ENCODE measurements at regions not wholly inside any gene's neighbourhood (a gene's known extent, or its start where the extent isn't known, plus 50 kb on each side); places are given as distances from the start of the nearest gene placed in this dataset.

GRCh38 chr5:153147891-153148623, 342.4 kb upstream of the GRIA1 start:
- ChIA-PET POLR2A (no interaction called here), CTCF (interaction anchor here (1.2 to 5.4 kb wide), 15 partner anchors 9 to 817 kb away, joined by 3 to 40 read pairs (median 5); no protein-coding TSS in a partner anchor)
- H3K4me3 ChIP-seq (ENCODE audit: low read depth, low read length): no peak overlapping the region
- no peak for DNase-seq (ENCODE audit: low read depth, low spot score)
- TF ChIP-seq CTCF (IDR thresholded peaks at IDR 0.05; ENCODE audit: insufficient read depth, low read length, missing control alignments): peak; percentile 52

GRCh38 chr5:153148624-153148976, 341.9 kb upstream of the GRIA1 start:
- ChIA-PET CTCF (interaction anchor here (1.2 to 5.4 kb wide), 14 partner anchors 8 to 816 kb away, joined by 3 to 40 read pairs (median 5); no protein-coding TSS in a partner anchor), POLR2A (no interaction called here)
- TF ChIP-seq CTCF (IDR thresholded peaks at IDR 0.05; ENCODE audit: insufficient read depth, low read length, missing control alignments): no peak
- DNase-seq (ENCODE audit: low read depth, low spot score): no peak
- H3K4me3 ChIP-seq (ENCODE audit: low read depth, low read length): no peak overlapping the region

GRCh38 chr5:153151558-153151957, 338.9 kb upstream of the GRIA1 start:
- no peak for DNase-seq (ENCODE audit: low read depth, low spot score)
- POLR2A ChIA-PET: no interaction called here
- CTCF ChIA-PET: interaction anchor here (0.7 to 5.4 kb wide), 4 partner anchors 8 to 824 kb away, joined by 3 to 40 read pairs (median 4); no protein-coding TSS in a partner anchor
- TF ChIP-seq CTCF (IDR thresholded peaks at IDR 0.05; ENCODE audit: insufficient read depth, low read length, missing control alignments): no peak
- H3K4me3 ChIP-seq (ENCODE audit: low read depth, low read length): no peak overlapping the region

GRCh38 chr5:153153086-153153485, 337.4 kb upstream of the GRIA1 start:
- no peak for TF ChIP-seq CTCF (IDR thresholded peaks at IDR 0.05; ENCODE audit: insufficient read depth, low read length, missing control alignments)
- H3K4me3 ChIP-seq (ENCODE audit: low read depth, low read length): no peak overlapping the region
- POLR2A ChIA-PET: no interaction called here
- DNase-seq (ENCODE audit: low read depth, low spot score): peak; percentile 44
- CTCF ChIA-PET: interaction anchor here (1.0 kb wide), 1 partner anchor 812 kb away, joined by 4 read pairs; no protein-coding TSS in a partner anchor

- CTCF ChIA-PET: interaction anchor here (1.2 kb wide), 1 partner anchor 9 kb away, joined by 5 read pairs; no protein-coding TSS in a partner anchor
- DNase-seq (ENCODE audit: low read depth, low spot score): no peak
- no peak overlapping the region for H3K4me3 ChIP-seq (ENCODE audit: low read depth, low read length)
- TF ChIP-seq CTCF (IDR thresholded peaks at IDR 0.05; ENCODE audit: insufficient read depth, low read length, missing control alignments): no peak
- POLR2A ChIA-PET: no interaction called here
Measured at GRCh38 chr5:153157156-153157555, 333.3 kb upstream of the GRIA1 start.

GRCh38 chr5:153158608-153159007, 331.9 kb upstream of the GRIA1 start:
- no peak overlapping the region for H3K4me3 ChIP-seq (ENCODE audit: low read depth, low read length)
- POLR2A ChIA-PET: no interaction called here
- CTCF ChIA-PET: interaction anchor here (5.1 kb wide), 1 partner anchor 9 kb away, joined by 40 read pairs; no protein-coding TSS in a partner anchor
- no peak for TF ChIP-seq CTCF (IDR thresholded peaks at IDR 0.05; ENCODE audit: insufficient read depth, low read length, missing control alignments)
- DNase-seq (ENCODE audit: low read depth, low spot score): no peak
